HEK293T (cell line): ENCODE measurements at regions not wholly inside any gene's neighbourhood (a gene's known extent, or its start where the extent isn't known, plus 50 kb on each side); places are given as distances from the start of the nearest gene placed in this dataset.

Experiments
- ARNT ChIP-seq: fragments of 450-650 bp; IDR thresholded peaks from 2 replicates; pipeline ENCODE4 v1.6.1; 2017; ENCODE audit warnings: mild to moderate bottlenecking
- BHLHE40 ChIP-seq: fragments of 450-650 bp; IDR thresholded peaks from 2 replicates; pipeline ENCODE4 v1.6.1; 2016; ENCODE audit warnings: mild to moderate bottlenecking, moderate library complexity, borderline replicate concordance
- CTBP1 ChIP-seq: fragments of 450-650 bp; IDR thresholded peaks from 2 replicates; pipeline ENCODE4 v1.6.1; 2016; ENCODE audit warnings: borderline replicate concordance
- ELF4 ChIP-seq: fragments of 450-650 bp; IDR thresholded peaks from 2 replicates; pipeline ENCODE4 v1.6.1; 2017; ENCODE audit warnings: antibody characterized with exemption
- FOXA1 ChIP-seq: fragments of 450-650 bp; IDR thresholded peaks from 2 replicates; pipeline ENCODE4 v1.6.1; 2016; ENCODE audit warnings: mild to moderate bottlenecking
- FOXK2 ChIP-seq: fragments of 450-650 bp; IDR thresholded peaks from 2 replicates; pipeline ENCODE4 v1.6.1; 2016; ENCODE audit warnings: mild to moderate bottlenecking
- FOXM1 ChIP-seq: fragments of 450-650 bp; IDR thresholded peaks from 2 replicates; pipeline ENCODE4 v1.6.1; 2017; ENCODE audit warnings: mild to moderate bottlenecking, borderline replicate concordance
- HDGF ChIP-seq: fragments of 450-650 bp; IDR thresholded peaks from 2 replicates; pipeline ENCODE4 v1.6.1; 2017; ENCODE audit warnings: antibody characterized with exemption, borderline replicate concordance
- L3MBTL2 ChIP-seq: fragments of 450-650 bp; conservative IDR thresholded peaks from 2 replicates; pipeline ENCODE4 v1.6.1; 2016; ENCODE audit warnings: mild to moderate bottlenecking
- SP1 ChIP-seq: fragments of 450-650 bp; IDR thresholded peaks from 2 replicates; pipeline ENCODE4 v1.6.1; 2017
- SUZ12 ChIP-seq: fragments of 450-650 bp; IDR thresholded peaks from 2 replicates; pipeline ENCODE4 v1.6.1; 2016; ENCODE audit warnings: mild to moderate bottlenecking

GRCh38 chr13:74084375-74084935 is 49.7 kb downstream of the KLF12 start:
- TF ChIP-seq FOXA1 (no peak), CTBP1 (no peak), FOXK2 (no peak), FOXM1 (no peak), SP1 (no peak), ARNT (no peak), L3MBTL2 (no peak), HDGF (no peak), ELF4 (no peak), SUZ12 (no peak), BHLHE40 (no peak)
